ENCODE measurements at regions not wholly inside any gene's neighbourhood (a gene's known extent, or its start where the extent isn't known, plus 50 kb on each side); places are given as distances from the start of the nearest gene placed in this dataset.

DNA sequence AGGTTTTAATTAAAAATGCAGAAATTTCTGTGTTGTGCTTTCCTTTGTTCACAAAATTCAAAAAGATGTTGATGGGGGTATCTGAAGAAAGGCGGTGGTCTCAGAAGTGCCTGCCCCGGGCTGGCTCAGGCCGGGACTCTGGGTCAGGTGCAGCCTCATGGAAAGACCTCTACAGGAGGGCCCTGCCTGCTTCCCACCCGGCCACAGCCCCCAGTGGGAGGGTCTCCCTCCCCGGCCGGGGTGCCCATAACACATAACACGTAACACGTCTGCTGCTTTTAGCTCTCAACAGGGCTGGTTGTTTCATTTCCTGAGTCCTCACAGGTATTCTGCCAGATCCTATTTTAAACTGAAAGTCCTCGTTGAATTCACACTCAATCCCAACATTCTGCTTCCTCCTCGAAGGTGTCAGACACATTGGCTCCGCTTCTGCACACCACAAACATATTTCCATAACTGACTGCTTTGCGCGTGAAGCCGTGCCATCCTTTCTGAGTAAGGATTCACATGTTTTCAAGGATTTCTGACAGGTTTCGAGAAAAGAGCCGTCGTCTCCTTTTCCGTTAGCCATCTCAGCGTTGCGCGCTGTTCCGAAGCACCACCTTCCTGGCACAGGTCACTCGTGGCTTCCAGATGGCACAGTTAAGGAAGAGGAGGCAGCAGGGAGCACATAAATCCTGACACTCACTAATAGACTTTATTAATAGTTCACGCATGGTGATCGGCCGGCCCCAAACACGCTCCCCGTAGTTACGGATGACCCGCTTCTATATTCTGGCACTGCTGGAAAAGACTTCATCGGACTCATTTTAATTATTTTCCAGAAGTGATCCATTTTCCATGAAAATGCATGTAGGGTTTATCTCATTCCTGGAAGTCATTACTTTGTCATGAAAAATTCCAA, 569.3 kb downstream of the BRD1 start:
- TF ChIP-seq, protein P1, sequence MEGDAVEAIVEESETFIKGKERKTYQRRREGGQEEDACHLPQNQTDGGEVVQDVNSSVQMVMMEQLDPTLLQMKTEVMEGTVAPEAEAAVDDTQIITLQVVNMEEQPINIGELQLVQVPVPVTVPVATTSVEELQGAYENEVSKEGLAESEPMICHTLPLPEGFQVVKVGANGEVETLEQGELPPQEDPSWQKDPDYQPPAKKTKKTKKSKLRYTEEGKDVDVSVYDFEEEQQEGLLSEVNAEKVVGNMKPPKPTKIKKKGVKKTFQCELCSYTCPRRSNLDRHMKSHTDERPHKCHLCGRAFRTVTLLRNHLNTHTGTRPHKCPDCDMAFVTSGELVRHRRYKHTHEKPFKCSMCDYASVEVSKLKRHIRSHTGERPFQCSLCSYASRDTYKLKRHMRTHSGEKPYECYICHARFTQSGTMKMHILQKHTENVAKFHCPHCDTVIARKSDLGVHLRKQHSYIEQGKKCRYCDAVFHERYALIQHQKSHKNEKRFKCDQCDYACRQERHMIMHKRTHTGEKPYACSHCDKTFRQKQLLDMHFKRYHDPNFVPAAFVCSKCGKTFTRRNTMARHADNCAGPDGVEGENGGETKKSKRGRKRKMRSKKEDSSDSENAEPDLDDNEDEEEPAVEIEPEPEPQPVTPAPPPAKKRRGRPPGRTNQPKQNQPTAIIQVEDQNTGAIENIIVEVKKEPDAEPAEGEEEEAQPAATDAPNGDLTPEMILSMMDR (IDR thresholded peaks at IDR 0.05) = no peak
- no peak for TF ChIP-seq POLR2A (IDR thresholded peaks at IDR 0.05)

Data from adrenal gland (tissue), 5 donors.